A549 (cell line): ENCODE measurements at regions not wholly inside any gene's neighbourhood (a gene's known extent, or its start where the extent isn't known, plus 50 kb on each side); places are given as distances from the start of the nearest gene placed in this dataset.
"Not testable (repeated sequence)": the region's sequence is repeated elsewhere in the genome, so short reads cannot be mapped to it uniquely, and the experiment has no call there.

Experiments used
- CEBPB ChIP-seq, 2 experiments: fragments of >200 bp in 1 of 2; sonication (Bioruptor Twin) in 1 of 2; formaldehyde crosslinking in 1 of 2; IDR thresholded peaks; 2 replicates each; pipeline ENCODE4 v1.6.1; 2012 to 2016
- CTCF ChIP-seq: fragments of >200 bp; sonication (Bioruptor Twin); formaldehyde crosslinking; IDR thresholded peaks from 3 replicates; pipeline ENCODE4 v1.5.1; 2016
- KDM1A ChIP-seq: fragments of 200-600 bp; sonication (generic); IDR thresholded peaks from 2 replicates; pipeline ENCODE4 v1.6.1; 2016; ENCODE audit warnings: low read depth, mild to moderate bottlenecking
- PHF8 ChIP-seq: fragments of 200-600 bp; sonication (generic); IDR thresholded peaks from 2 replicates; pipeline ENCODE4 v1.6.1; 2016; ENCODE audit warnings: low read depth, mild to moderate bottlenecking, antibody characterized with exemption, moderate library complexity, borderline replicate concordance
- REST ChIP-seq: fragments of 200-600 bp; sonication (generic); IDR thresholded peaks from 2 replicates; pipeline ENCODE4 v1.6.1; 2016; ENCODE audit warnings: antibody characterized with exemption, mild to moderate bottlenecking, moderate library complexity

GRCh38 chr6:977226-977625 is 284.3 kb upstream of the EXOC2 start:
- TF ChIP-seq CTCF; REST; PHF8; KDM1A; CEBPB (IDR thresholded peaks at IDR 0.05): not testable (repeated sequence)
